Left cardiac atrium (tissue), 4 donors: ENCODE measurements at regions not wholly inside any gene's neighbourhood (a gene's known extent, or its start where the extent isn't known, plus 50 kb on each side); places are given as distances from the start of the nearest gene placed in this dataset.
"Not testable (repeated sequence)": the region's sequence is repeated elsewhere in the genome, so short reads cannot be mapped to it uniquely, and the experiment has no call there.

Experiments used
- ATAC-seq, 2 donors: fragments of 200-7000 bp; cut with Tn5 transposase; one replicate each; pipeline ENCODE4 v1.9.1; 2020; ENCODE audit warnings: mild to moderate bottlenecking in 2 of 2, moderate library complexity in 2 of 2
- DNase-seq: peaks from one replicate; pipeline ENCODE4 v3.0.0-alpha.2; 2020
- intact Hi-C, 2 donors: fragments of 100-400 bp; cut with DNase I; formaldehyde crosslinking; loops; one replicate each; pipeline versions ENCODE4 v1.14.1 to v1.15.1; 2022 to 2023
- donor health status: DM: no; HTN: yes; CAD: no.
- donor health status: DM: no; HTN: yes; CAD: no; lungs with severe emphysema.
- donor health status: DM: yes; HTN: yes; CAD: no.
- donor health status: Dilated cardiomyopathy.

DNA sequence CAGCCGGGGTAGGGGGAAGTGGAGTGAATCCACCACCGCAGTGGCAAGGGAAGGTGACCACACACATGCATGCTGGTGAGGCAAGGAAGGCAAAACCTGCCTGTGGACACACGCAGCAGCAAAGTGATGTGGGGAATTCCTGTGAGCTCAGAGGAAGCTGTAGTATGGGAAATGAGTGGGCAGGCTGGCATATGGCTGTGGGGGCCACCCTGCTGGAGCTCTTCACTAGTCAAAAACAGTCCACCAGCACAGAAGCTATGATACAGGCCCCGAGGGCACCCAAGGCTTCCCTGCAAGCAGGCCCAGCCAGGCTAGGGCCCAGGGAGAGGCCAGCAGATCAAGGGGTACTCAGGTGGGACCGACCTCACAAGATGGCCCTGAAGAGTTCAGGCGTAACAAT is 239.1 kb downstream of the CHM start:
- intact Hi-C loops, result no loop called here
- DNase-seq, result no peak
- ATAC-seq, result no peak

DNA sequence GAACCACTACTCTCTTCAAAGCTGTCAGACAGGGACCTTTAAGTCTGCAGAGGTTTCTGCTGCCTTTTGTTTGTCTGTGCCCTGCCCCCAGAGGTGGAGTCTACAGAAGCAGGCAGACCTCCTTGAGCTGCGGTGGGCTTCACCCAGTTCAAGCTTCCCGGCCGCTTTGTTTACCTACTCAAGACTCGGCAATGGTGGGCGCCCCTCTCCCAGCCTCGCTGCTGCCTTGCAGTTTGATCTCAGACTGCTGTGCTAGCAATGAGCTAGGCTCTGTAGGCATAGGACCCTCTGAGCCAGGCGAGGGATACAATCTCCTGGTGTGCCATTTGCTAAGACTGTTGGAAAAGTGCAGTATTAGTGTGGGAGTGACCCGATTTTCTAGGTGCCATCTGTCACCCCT is 275.0 kb downstream of the CHM start:
- DNase-seq, intact Hi-C loops, ATAC-seq: not testable (repeated sequence)

DNA sequence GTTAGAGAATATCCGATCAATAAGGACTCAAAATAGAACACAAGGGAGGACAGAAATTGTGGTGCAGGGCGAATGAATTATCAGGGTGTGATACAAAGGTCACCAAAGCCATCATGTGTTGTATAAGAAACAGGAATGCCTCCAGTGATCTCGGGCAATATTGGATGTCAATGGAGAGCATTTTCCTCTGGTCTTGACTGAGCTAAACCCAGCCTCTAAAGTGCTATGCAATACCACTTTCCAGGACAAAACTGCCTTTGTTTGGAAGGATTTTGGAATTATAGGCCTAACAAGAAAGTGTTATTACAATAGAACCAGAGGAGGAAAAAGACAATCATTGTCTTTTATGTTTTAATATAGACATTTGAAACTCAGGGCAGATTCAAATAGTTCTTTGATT is 281.7 kb downstream of the CHM start:
- ATAC-seq, result no peak
- intact Hi-C loops, result no loop called here
- no peak for DNase-seq

DNA sequence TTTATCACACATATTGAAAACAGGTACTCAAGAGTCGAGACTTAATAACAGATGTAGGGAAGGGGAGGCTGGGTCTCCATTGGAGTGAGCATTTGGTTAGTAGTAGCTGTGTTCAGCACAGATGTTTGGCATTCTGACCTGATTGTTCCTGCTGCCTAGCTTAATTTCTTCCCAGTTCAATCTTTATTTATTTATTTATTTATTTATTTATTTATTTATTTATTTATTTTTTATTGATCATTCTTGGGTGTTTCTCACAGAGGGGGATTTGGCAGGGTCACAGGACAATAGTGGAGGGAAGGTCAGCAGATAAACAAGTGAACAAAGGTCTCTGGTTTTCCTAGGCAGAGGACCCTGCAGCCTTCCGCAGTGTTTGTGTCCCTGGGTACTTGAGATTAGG is 324.3 kb downstream of the CHM start:
- DNase-seq, intact Hi-C loops, ATAC-seq: not testable (repeated sequence)

DNA sequence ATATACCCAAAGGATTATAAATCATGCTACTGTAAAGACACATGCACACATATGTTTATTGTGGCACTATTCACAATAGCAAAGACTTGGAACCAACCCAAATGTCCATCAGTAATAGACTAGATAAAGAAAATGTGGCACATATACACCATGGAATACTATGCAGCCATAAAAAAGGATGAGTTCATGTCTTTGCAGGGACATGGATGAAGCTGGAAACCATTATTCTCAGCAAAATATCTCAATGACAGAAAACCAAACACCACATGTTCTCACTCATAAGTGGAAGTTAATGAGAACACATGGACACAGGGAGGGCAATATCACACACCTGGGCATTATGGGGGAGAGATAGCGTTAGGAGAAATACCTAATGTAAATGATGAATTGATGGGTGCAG is 323.8 kb upstream of the POF1B start:
- DNase-seq, intact Hi-C loops, ATAC-seq: not testable (repeated sequence)

DNA sequence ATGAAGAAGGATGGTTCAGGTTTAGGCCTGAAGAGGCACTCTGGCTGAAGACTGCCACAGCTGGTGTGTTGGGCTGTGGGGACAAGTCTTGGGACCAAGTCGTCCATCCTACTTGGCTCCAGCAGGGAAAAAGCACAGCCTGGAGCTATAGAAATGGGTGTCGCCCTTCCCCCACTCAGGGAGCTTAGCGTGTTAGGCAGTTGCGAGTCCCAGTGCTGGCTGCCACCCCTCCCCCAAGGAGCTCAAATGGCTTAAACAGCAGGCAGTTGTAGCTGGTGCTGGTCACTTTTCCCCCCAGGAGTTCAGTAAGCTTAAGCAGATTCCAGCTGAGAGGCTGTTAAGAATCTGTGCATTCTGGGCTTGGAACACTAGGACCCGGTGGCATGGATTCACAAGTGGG is 319.5 kb upstream of the POF1B start:
- intact Hi-C loops, result no loop called here
- no peak for ATAC-seq

DNA sequence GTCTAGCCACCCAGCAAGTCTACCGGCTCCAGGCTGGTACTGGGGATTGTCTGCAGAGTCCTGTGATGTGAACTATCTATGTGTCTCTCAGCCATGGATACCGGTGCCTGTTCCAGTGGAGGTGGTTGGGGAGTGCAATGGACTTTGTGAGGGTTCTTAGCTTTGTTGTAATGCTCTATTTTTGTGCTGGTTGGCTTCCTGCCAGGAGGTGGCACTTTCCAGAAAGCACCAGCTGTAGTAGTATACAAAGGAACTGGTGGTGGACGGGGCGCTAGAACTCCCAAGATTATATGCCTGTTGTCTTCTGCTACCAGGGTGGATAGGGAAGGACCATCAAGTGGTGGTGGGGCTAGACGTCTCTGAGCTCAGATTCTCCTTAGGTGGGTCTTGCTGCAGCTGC is 306.4 kb upstream of the POF1B start:
- DNase-seq (no peak), ATAC-seq (no peak)
- intact Hi-C loops, result no loop called here

More for the DNA sequence above, 319.5 kb upstream of the POF1B start:
- no peak for DNase-seq

DNA sequence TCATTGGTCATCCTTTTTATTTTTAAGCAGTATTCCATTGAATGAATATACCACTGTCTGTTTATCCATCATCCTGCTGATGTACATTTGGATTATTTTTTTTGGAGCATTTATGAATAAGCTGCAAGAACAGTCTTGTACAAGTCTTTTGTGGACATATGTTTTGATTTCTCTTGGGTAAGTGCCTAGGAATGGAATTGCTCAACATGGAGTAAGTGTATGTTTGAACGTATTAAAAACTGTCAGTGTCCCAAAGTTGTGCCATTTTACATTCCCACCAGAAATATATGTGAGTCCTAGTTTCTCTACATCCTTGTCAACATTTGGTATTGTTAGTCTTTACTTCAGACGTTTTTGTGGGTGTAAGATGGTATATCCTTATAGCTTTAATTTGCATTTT is 287.0 kb upstream of the POF1B start:
- DNase-seq (no peak), ATAC-seq (no peak)
- intact Hi-C loops, result no loop called here

DNA sequence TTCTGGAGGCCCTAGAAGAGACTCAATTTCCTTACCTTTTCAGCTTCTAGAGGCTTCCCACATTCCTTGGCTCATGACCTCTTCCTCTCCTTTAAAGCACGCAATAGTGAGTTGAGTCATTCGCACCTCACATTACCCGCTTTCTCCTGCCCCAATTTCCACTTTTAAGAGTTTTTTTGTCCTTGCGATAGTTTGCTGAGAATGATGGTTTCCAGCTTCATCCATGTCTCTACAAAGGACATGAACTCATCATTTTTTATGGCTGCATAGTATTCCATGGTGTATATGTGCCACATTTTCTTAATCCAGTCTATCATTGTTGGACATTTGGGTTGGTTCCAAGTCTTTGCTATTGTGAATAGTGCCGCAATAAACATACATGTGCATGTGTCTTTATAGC is 284.5 kb upstream of the POF1B start:
- ATAC-seq, DNase-seq, intact Hi-C loops: not testable (repeated sequence)

DNA sequence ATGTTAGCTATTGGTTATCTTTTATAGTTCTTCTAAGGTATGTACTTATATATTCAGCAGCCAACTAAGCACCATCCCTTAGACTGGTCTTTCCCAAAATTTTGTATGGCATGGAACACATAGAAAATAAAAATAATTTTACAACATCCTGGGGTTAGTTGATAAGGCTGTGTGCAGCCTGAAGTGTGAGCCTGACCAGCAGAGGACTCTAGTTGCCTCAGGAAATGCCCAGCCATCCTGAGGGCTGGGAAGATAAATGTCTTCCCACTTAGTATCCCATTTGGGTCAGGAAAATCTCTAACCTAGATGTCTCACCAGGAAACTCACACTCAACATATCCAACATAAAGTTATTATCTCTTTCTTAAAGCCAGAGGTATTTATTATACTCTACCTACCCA is 251.4 kb upstream of the POF1B start:
- intact Hi-C loops, result no loop called here
- ATAC-seq, result no peak
- no peak for DNase-seq

DNA sequence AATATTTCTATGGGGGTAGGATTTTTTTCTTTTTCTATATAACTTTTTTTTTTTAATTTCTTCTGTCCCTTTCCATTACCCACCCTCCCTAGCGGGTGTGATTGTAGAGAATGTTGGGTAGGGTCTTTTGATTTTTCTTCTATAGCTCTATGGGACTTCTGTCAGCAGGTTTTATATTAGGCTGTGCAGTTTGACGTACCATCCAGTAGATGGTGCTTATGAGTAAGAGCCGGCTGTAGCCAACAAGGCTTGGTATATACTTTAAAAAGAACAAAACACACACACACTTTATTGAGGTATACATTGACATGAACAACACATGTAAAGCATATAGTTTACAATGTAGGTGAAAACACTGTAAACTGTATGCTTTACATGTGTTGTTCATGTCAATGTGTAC is 247.9 kb upstream of the POF1B start:
- DNase-seq (no peak), ATAC-seq (no peak)
- intact Hi-C loops, result no loop called here

DNA sequence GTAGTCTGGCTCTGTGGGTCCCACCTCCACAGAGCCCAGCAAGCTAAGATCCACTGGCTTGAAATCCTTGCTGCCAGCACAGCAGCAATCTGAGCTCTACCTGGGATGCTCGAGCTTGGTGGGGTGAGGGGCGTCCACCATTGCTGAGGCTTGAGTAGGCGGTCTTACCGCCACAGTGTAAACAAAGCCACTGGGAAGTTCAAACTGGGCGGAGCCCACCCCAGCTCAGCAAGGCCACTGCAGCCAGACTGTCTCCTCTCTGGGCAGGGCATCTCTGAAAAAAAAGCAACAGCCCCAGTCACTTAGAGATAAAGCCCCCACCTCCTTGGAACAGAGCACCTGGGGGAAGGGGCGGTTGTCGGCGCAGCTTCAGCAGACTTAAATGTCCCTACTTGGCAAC is 243.2 kb upstream of the POF1B start:
- DNase-seq (no peak), ATAC-seq (no peak)
- intact Hi-C loops, result no loop called here

DNA sequence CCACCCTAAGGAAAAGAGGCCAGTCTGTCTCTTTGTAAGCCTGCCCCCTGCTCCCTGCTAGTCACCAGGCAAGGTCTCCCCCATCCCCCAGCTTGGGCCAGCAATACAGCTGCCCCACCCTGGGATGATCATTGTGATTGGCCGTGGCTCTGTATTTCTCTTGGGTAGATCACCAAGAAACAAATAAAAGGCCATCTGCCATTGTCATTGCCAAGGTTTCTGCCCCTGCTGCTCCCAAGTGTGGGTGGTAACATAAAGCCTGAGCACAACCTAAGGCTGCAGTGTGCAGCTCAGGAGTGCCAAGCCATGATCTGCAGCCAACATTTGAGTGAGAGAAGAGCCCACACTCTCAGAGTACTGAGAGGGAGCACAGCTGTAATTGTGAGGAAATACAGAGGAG is 241.0 kb upstream of the POF1B start:
- ATAC-seq, result no peak
- no peak for DNase-seq
- intact Hi-C loops, result no loop called here

DNA sequence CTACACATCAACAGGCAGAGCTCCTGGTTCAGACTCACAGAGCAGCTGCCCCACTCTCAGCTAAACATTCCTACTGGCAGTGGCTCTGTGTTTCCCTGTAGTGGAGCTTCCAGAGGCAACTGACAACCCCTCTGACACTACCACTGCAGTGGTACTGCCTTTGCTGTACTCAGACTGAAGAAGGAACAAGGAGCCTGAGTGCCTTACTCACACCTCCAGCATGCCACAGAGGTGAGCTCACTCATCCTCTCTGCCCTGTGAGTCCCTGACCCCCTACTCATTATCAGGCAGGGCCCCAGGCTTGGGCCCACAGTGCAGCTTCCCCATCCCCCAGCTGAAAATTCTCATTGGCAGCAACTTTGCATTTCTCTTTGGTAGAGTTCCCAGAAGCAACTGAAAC is 240.5 kb upstream of the POF1B start:
- no peak for ATAC-seq
- intact Hi-C loops, result no loop called here
- no peak for DNase-seq

DNA sequence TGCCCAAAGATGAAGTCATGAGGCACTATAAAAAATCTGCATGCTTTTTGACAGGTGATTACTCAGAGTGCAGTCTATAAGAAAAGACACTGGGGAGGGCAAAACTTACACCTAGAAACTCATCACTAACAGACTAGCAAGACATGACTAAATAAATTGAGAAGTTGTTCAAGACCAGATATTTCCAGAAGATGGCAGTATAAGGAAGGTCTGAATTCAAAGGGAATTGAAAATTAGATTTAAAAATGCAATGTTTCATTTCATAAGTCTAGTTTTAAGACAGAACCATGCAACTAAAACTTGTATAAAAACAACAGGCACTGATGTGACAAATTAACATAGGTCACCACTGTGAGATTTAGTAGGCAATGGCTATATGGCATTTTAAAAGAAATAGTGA is 232.5 kb upstream of the POF1B start:
- ATAC-seq (no peak), DNase-seq (no peak)
- intact Hi-C loops, result no loop called here

DNA sequence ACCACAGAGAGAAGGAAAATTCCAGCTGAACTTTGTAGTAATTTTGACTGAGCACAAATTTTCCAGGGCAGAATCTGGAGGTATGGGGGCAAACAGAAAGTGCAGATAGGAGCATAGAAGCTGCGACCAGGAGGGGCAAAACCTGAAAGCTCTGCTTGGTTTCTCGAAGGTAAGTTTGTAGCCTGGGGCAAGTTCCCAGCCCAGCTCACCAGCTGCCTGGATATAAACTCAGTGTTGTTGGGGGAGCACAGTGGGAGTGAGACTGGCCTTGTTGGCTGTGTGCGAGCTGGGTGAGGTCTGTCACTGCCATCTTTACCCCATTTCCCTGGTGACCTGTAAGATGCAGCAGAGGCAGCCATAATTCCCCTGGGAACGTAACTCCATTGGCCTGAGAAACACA is 213.5 kb upstream of the POF1B start:
- ATAC-seq, result no peak
- intact Hi-C loops, result no loop called here

DNA sequence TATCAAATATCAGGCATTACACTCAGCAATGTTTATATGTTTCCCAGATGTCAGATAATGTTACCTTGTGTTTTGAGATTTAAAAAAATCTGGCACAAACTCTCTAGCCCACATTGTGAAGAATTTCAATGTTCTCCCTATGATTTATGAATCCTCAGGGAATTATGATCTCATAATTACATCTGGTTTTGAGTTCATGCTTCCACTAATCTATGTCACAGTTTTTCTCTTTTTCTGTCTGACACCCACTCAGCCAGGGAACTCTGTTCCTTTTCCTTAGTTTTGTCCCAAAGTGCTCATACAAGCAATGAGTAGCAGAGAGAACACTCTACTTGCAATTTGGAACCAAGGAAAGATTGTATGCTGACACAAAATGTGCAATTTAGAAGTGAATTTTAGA is 212.1 kb upstream of the POF1B start:
- intact Hi-C loops, result no loop called here
- no peak for ATAC-seq
- no peak for DNase-seq

More for the DNA sequence above, 213.5 kb upstream of the POF1B start:
- DNase-seq, result no peak

DNA sequence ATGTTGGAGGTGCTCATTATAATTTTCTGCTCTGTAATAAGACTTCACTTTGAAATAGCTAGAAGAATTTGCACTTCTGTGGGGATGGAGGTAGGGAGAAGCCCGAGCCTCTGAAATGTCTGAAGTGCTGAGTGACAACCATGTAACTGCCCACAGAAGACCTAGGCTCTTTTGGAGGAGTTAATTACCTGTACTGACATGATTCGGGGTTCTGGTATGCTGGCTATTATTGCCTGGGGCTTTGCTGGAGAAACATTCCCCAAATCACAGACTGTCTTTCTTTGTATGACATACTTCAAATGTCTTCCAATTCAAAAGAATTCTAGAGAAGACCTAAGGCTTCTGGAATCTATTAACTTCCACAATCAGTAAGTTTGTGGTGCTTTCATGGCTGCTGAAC is 211.2 kb upstream of the POF1B start:
- intact Hi-C loops, result no loop called here
- DNase-seq (no peak), ATAC-seq (no peak)

DNA sequence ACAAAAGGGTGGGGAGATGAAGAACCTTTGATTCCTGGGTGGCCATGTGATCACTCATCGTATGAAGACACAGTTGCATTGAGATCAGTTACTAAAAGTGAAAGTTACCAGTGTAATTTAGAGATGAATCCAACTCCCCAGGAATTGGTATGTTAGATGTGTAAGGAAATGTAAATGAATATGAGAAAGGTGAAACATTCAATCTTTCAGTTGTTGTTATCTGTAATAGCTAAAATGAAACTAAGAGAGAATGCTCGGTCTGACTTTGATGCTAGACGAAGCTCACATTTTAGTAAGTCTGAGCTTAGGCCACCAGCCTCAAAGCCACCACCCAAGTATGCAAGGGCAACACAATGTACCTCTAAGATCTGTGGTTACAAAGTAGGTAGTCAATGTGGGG is 194.3 kb upstream of the POF1B start:
- no peak for DNase-seq
- no peak for ATAC-seq
- intact Hi-C loops, result no loop called here

DNA sequence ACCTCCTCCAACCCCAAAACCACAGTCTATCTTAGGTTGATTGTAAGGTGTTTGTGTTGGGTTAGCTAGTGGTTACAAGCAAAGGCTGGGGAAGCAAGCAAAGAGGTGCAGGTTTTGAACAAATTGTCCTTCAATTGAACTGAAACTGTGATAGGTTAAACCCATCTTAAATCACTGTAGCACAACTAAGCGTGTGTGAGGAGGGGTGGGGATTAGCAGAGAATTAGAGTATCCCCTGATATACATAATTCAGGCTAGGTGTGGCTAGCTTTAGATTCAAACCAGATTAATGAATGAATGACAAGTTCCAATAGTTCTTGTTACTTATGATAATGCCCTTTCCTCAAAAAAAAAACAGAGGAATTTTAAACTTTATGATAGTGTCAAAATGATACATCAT is 191.0 kb upstream of the POF1B start:
- DNase-seq (no peak), ATAC-seq (no peak)
- intact Hi-C loops, result no loop called here

DNA sequence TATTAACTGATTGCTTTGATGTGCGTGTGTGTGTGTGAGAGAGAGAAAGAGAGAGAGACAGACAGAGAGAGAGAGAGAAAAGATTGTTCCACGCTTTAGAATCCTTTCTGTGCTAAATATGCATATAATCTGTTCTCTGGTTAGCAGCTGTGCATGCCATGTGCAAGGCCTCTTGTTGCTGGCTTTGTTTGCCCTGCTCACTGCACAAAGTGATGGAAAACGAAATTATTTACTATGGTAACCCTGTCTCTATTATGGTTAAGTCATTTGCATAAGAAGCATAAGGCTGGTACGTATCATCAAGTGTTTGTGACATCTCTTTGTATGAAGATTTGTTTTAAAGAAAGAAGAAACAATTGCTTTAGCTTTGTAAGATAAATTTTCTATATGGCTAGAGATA is 190.2 kb upstream of the POF1B start:
- intact Hi-C loops, result no loop called here
- ATAC-seq (no peak), DNase-seq (no peak)

DNA sequence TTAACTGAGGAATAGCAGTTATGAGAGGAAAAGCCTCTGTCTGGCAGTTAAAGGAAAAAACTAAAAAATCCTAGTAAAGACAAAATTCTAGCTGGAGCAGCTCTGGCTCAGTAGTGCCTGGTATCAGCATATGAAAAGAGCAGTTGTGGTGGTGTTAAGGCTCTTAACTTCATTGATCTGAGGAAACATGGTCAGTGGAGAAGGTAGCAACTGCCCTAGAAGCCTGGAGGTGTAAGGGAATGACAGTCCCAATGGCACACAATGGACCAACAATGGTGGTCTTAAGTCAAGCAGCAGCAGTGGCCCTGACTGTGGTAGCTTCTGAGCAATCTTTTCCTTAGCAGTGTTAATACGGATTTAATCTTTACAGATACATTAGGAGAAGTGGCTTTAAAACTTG is 189.6 kb upstream of the POF1B start:
- DNase-seq, result no peak
- intact Hi-C loops, result no loop called here
- ATAC-seq, result no peak
